NB4 (cell line): ENCODE measurements at regions not wholly inside any gene's neighbourhood (a gene's known extent, or its start where the extent isn't known, plus 50 kb on each side); places are given as distances from the start of the nearest gene placed in this dataset.

Experiments used
- CTCF ChIP-seq: IDR thresholded peaks from one replicate; pipeline ENCODE4 v1.5.1; 2012; ENCODE audit warnings: low read depth, low read length
- MAX ChIP-seq: IDR thresholded peaks from 2 replicates; pipeline ENCODE4 v1.6.1; 2011; ENCODE audit warnings: low read depth, low read length
- POLR2A ChIP-seq: IDR thresholded peaks from 2 replicates; pipeline ENCODE4 v1.6.1; 2011; ENCODE audit warnings: mild to moderate bottlenecking; ENCODE audit not compliant: insufficient read length; ENCODE audit errors: extremely low read depth

GRCh38 chr20:54379893-54380584 lies 95.4 kb upstream of the DOK5 start:
- TF ChIP-seq CTCF (no peak), POLR2A (no peak), MAX (no peak)
